ENCODE measurements at regions not wholly inside any gene's neighbourhood (a gene's known extent, or its start where the extent isn't known, plus 50 kb on each side); places are given as distances from the start of the nearest gene placed in this dataset.

DNA sequence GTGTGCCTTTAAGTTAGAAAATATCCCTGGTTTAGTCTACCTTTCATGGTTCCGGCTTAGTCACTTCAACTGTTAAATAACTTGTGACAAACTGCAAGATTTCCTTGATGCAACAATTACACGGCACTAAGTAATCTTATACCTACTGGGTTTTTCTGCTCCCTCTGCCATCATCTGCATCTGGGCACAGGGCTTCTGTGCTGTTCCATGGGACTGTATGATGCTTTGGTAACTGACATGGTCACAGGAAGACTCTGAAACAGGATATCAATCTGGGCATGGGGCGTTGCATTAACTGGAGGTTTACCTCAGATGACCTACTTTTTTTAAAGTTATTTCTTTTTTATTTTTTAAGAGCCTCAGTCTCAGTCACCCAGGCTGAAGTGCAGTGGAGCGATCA lies 365.4 kb downstream of the SS18 start:
- no peak for DNase-seq (ENCODE audit: low spot score)

GRCh38 chr18:25724121-25724520 lies 366.3 kb downstream of the SS18 start:
- no peak for DNase-seq (ENCODE audit: low spot score)

GRCh38 chr18:25713103-25713502 lies 361.1 kb upstream of the ZNF521 start:
- DNase-seq (ENCODE audit: low spot score) = no peak

DNA sequence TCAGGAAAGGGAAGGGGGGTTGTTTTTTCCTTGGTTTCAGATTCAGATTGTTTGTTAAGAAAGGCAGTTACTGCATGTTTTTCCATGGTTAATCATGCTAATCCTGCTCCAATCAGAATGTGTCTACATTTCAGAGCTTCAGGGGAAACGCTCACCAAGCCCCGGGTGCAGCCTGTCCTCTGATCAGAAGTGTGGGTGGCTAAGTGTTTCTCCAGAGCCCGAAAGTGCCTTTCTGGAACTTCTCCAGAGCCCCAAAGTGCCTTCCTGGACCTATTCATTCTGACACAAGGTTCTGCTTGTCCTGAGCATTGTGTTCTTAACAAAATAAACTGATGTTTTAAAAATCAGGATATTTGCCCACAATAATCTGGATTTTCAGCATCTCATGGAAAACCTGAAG lies 359.0 kb upstream of the ZNF521 start:
- DNase-seq (ENCODE audit: low spot score) = no peak

- no peak for DNase-seq (ENCODE audit: low spot score)
Observed at GRCh38 chr18:25705650-25706049, 353.7 kb upstream of the ZNF521 start.

GRCh38 chr18:25704494-25704893 lies 352.5 kb upstream of the ZNF521 start:
- DNase-seq (ENCODE audit: low spot score) = no peak

GRCh38 chr18:25704071-25704470 lies 352.1 kb upstream of the ZNF521 start:
- no peak for DNase-seq (ENCODE audit: low spot score)

- DNase-seq (ENCODE audit: low spot score) = no peak
Observed at GRCh38 chr18:25701821-25702220, 349.9 kb upstream of the ZNF521 start.

GRCh38 chr18:25686960-25687500 lies 335.1 kb upstream of the ZNF521 start:
- DNase-seq (ENCODE audit: low spot score) = no peak

DNA sequence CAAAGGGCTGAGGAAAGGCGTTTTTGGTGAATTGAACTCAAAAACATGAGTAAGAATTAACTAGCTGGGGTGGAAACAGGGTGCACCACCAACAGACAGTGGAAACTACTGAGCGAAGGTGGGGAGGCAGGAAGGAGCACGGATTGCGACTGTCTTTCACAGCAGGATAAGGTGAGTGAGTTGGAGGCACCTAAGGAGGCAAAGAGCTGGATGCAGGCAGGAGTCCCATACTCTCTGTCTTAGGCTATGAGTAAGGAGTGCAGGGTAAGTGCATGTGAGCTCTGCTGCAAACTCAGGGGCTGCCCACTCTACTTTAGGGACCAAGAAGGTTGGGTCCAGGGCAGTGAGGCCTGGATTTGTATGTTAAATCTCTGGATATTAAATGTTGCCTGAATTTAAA lies 333.1 kb upstream of the ZNF521 start:
- DNase-seq (ENCODE audit: low spot score) = no peak

GRCh38 chr18:25679491-25679890 lies 327.5 kb upstream of the ZNF521 start:
- no peak for DNase-seq (ENCODE audit: low spot score)

DNA sequence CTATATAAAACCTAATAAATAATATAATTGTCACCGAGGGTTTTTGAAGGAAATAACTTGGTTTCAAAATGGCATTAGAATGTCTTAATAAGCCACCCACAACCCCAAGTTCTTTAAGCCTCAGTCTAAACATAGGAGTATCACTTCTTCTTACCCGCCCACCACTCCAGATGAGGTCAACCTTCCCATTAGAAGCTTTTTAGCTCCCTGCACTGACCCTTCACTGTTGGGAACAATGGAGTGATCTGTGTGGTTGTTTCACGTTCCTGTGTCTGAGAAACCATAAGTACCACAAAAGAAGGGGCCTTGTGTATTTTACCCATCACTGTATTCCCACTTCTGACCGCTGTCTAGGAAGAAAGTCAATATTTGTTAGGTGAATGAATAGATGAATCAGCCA lies 326.3 kb upstream of the ZNF521 start:
- no peak for DNase-seq (ENCODE audit: low spot score)

DNA sequence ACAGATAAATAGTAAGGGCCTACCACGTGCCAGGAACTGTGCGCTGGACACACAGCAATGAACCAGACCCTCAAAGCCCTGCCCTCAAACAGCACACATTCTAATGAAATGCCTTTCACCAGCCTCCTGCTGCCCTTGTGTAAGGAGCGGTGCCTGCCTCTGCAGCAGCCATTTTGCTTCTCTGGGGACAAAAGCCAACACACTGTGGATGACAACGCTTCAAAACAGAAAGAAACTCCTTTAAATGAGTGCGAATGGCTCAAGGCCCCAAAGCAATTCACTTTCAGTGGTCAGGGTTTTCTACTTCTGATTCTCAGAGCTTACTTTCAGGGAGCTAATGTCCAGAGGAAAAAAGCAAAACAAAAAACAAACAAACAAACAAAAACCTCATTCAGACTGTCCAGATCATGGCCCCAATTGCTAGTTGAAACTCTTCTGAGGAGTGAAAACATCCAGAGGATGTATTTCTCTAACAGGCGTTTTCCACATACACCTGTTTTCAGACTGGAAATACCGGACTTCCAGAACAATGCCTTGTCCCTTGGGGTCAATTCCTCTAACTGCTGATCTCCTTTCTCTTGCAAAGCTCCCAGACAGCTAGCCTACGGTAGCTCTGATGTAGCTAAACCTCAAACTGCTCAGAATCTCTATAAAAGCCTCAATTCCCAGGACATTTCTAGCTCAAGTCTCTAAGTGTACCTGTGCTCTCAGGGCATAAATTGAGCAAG lies 323.3 kb upstream of the ZNF521 start:
- no peak for DNase-seq (ENCODE audit: low spot score)

GRCh38 chr18:25674183-25674582 lies 322.2 kb upstream of the ZNF521 start:
- no peak for DNase-seq (ENCODE audit: low spot score)

DNA sequence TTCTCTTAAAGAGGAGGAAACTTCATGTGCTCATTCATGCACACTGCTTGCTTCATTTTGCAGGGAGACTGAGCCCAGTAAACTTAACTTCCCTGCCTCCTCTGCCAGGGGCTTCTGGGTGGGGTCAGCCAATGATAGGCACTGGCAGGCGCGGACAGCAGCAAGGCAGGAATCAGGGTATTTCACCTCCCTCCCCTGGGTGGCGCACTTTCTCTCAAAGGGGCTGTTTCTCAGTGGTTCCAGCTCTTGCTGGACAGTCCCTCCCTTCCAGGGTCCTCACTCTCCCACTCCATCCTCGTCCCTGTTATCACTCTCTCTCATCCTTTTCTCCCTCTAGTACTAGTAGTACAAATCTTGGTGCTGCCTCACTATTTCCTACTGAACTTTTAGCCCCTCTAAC lies 320.5 kb upstream of the ZNF521 start:
- no peak for DNase-seq (ENCODE audit: low spot score)

GRCh38 chr18:25669741-25670140 lies 317.8 kb upstream of the ZNF521 start:
- DNase-seq (ENCODE audit: low spot score) = no peak

DNA sequence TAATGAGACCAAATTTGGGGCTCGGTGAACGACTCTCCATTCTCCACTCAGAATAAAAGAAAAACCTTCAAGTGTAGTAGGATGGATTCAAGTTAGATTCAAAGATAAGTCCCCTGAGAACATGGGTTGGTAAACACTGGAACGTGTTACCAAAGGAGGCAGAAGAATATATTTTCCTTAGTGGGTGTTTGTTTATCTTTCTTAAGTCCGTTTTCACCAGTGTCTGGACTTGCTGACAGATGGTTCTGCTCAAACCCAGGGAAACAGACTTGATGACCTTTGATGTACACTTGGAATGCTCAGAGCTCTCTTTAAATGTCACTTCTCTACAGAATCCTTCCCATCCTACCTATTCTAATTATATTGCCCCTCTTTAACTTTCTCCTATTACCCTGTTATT lies 310.3 kb upstream of the ZNF521 start:
- no peak for DNase-seq (ENCODE audit: low spot score)

GRCh38 chr18:25661831-25662230 lies 309.9 kb upstream of the ZNF521 start:
- DNase-seq (ENCODE audit: low spot score) = no peak

DNA sequence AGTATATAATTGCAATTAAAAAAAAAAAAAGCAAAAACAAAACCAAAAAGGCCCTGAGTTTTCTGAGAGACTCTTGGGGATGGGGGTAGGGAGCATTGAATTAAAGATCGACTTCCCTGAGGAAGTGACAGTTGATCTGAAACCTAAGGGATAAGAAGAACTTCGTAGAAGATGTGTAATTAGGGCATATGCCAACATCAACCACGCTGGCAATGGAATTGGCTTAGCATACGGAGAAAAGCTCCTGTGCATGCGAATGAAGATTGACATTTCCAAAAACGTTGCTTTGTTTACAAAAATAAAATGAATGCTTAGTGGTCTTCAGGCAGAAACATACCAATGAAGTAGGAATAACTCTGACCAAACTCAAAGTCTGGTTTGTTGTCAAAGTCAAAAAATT lies 307.6 kb upstream of the ZNF521 start:
- DNase-seq (ENCODE audit: low spot score) = no peak

GRCh38 chr18:25658476-25658875 lies 306.5 kb upstream of the ZNF521 start:
- no peak for DNase-seq (ENCODE audit: low spot score)

DNA sequence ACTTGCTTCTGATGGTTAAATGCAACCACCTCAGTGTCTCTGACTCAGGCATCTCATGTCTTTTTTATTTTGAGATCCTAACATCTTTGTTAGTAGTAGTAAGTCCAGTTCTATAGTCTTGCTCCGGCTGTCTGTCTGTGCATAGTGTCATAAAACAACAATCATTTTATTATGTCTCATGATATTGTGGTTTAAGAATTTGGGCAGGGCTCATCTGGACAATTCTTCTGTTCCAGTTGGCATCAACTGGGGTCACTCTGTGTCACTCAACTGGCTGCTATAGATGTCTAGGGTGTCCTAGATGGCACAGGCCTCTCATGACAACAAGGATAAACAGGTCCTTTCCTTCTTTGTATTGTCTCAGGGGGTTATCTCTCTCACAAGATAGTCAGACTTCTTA lies 299.6 kb upstream of the ZNF521 start:
- DNase-seq (ENCODE audit: low spot score) = no peak

DNA sequence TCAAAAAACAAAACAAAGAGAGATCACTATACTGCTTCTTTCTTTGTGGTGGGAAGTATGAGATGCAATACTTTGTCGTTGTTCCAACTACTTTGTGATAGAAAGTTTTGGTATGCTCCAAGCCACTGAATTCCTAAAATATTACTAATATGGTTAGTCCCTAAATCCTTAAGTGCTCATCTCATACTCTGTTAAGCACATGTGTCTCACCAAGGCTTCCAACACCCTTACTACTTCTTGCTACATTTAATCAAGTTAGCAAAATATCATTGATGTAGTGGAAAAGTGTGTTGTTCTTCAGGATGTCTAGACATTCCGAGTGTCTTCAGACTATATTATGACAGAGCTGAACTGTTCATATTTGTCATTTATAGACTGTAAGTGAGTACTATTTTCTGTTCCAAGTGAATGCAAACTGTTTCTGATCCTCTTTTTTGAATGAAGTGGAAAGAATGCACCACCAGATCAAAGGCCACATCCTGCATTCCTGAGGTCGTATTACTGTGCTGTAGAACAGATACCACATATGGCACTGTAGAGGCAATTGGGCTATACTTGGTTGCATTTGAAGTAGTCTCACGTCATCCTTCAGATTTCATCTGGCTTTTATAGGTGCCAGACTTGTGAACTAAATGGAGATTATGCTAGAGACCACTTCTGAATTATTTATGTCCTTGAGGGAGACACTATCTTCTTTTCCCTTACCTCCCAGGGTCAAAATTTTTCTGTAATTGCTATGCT lies 298.4 kb upstream of the ZNF521 start:
- no peak for DNase-seq (ENCODE audit: low spot score)

GRCh38 chr18:25648716-25649260 lies 296.8 kb upstream of the ZNF521 start:
- no peak for DNase-seq (ENCODE audit: low spot score)
